NT2/D1 (cell line): ENCODE measurements at regions not wholly inside any gene's neighbourhood (a gene's known extent, or its start where the extent isn't known, plus 50 kb on each side); places are given as distances from the start of the nearest gene placed in this dataset.

Experiments
- DNase-seq: peaks from one replicate; pipeline ENCODE4 v3.0.0-alpha.2; 2011; ENCODE audit warnings: low read depth, low spot score
- H3K27me3 ChIP-seq: 2 replicates; pipeline ENCODE4 v1.6.0; 2011; ENCODE audit warnings: mild to moderate bottlenecking; ENCODE audit not compliant: insufficient read length, insufficient read depth
- H3K36me3 ChIP-seq: 2 replicates; pipeline ENCODE4 v1.6.1; 2011; ENCODE audit warnings: mild to moderate bottlenecking, low read length, mixed read lengths; ENCODE audit not compliant: insufficient read depth, insufficient read length
- H3K4me1 ChIP-seq: 2 replicates; pipeline ENCODE4 v1.5.1; 2011; ENCODE audit not compliant: insufficient read depth, insufficient read length
- H3K4me3 ChIP-seq: 2 replicates; pipeline ENCODE4 v1.5.1; 2011; ENCODE audit warnings: low read depth; ENCODE audit not compliant: insufficient read length
- H3K9ac ChIP-seq: 2 replicates; pipeline ENCODE4 v1.6.0; 2011; ENCODE audit warnings: low read depth; ENCODE audit not compliant: insufficient read length
- H3K9me3 ChIP-seq: 2 replicates; pipeline ENCODE4 v1.5.1; 2011; ENCODE audit warnings: mild to moderate bottlenecking, low read length; ENCODE audit not compliant: insufficient read depth
- SUZ12 ChIP-seq: IDR thresholded peaks from 2 replicates; pipeline ENCODE4 v1.6.1; 2011; ENCODE audit not compliant: insufficient read length, insufficient read depth; ENCODE audit errors: extremely low read depth
- YY1 ChIP-seq: IDR thresholded peaks from 2 replicates; pipeline ENCODE4 v1.6.1; 2011; ENCODE audit not compliant: insufficient read length, insufficient read depth
- ZNF274 ChIP-seq: IDR thresholded peaks from 2 replicates; pipeline ENCODE4 v1.6.1; 2011; ENCODE audit warnings: mild to moderate bottlenecking, low read depth, low read length

DNA sequence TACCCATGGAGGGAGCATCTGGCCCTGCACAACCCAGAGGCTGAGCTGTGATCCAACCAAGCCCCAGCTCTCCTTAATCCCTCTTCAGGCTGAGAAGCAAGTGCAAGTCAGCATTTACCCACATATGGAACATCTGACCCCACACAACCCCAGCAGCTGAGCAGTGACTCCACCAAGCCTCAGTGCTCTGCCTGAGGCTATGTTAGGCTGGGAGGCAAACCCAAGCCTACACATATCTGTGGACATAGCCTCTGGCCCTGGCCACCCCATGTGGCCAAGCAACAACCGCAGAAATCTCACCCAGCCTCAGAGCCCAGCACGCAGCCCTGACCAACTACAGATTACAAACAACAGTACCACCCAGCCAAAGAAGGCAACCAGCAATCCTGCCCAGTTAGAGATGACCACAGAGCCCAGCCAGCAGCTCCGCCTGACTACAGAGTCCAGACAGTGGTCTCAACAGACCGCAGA, 142.8 kb downstream of the NUAK1 start:
- H3K4me3 ChIP-seq = no peak overlapping the region
- H3K9me3 ChIP-seq = no peaks in the 10 kb centered on the region
- H3K9ac ChIP-seq = no peak overlapping the region
- no peaks in the 10 kb centered on the region for H3K27me3 ChIP-seq
- H3K4me1 ChIP-seq = no peaks in the 10 kb centered on the region
- no peak for DNase-seq
- no peak for TF ChIP-seq ZNF274
- H3K36me3 ChIP-seq = no peaks in the 10 kb centered on the region

DNA sequence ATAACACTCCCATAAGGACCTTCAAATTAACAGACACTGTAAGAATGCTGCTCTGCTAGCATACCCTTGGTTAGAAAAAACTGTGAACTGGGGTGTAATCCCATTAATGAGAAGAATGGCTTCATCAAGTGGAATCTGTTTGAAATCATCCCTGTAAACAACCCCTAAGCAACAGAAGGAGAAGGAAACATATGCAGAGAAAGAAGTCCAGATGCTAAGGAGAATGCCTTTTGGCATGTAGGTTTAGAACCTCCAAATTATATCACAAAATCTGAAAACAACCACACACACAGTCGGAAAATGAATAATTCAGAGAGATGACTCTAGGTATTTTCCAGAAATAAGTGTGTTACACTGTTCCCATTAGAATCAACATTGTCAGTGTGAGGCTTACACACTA, 140.2 kb downstream of the NUAK1 start:
- no peak for DNase-seq
- no peak overlapping the region for H3K4me3 ChIP-seq
- peaks cover 2% of the 10 kb centered on the region for H3K4me1 ChIP-seq
- no peak overlapping the region for H3K9ac ChIP-seq
- H3K9me3 ChIP-seq = 0 out of 2 replicates have a peak, but pooled peaks cover 3% of the 10 kb centered on the region
- no peaks in the 10 kb centered on the region for H3K27me3 ChIP-seq
- H3K36me3 ChIP-seq = no peaks in the 10 kb centered on the region
- TF ChIP-seq ZNF274 = no peak
- no peak for TF ChIP-seq YY1
- TF ChIP-seq SUZ12 = no peak

DNA sequence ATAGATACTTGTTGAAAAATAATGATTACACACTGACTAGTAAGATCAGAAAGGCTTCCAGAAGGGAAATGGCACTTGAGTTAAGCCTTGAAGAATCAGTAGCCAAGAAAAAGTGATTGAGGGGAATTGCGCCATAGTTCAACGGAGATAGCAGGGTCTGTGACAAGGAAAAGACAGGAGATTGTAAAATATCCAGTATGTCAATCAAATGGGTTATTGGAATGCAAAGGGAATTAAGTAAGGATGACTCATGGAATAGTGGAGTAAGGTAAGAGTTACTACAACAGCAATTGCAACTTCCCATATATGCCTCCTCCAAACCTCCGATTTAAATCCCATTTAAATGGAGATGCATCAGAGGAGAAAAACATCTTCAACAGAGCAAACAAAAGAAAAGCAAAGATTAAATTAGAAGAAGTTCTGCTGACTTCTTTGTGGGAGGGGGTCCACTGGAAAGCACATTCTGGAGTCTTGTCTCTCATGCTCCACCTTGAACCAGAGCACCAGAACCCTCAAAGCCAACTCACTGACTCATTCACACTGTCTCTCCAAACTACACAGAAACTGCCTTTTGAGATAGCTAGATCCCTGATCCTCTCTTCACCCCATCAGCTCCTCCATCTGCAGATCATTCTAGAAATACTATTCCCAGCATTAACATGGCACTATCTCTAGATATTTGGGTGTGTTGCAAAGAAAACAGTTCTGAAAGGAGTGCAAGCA, 138.2 kb downstream of the NUAK1 start:
- no peaks in the 10 kb centered on the region for H3K36me3 ChIP-seq
- no peaks in the 10 kb centered on the region for H3K27me3 ChIP-seq
- no peak overlapping the region for H3K9ac ChIP-seq
- H3K9me3 ChIP-seq = peaks cover 14% of the 10 kb centered on the region; the same call in 1 of the 2 replicates
- no peak for DNase-seq
- no peak overlapping the region for H3K4me3 ChIP-seq
- H3K4me1 ChIP-seq = peaks cover 2% of the 10 kb centered on the region
- TF ChIP-seq SUZ12 (no peak), ZNF274 (no peak), YY1 (no peak)

DNA sequence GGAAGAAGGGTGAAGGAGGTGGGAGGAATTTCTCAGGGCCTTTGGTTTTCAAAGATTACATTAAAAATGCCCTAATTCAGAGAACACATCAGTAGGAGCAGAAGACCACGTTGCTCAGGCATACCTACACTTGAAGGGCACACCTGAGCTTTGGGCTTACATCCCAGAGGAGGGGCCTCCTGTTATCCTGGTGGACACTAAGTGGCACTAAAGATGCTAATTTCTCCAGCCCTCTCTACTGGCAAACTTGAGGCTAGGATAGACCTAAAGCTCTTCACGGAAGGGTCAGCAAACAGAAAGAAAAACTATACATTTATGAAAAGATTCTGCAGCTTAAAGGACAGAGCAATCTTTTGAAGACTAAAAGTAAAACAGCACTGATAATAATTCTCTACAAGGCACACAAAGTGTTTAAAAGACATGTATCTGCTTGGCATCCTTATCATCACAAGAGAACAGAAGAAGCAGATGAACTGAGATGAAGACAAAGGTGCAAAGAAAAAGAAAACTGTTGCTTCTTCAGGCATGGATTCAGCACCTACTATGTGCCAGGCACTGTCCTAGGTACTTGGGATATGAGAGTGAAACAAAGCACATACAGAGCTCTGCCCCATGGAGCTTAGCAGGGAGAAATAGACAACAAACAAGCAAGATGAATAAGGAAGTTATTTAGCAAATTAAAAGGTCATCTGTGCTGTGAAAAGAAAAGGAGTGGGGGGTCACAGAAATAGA, 137.5 kb downstream of the NUAK1 start:
- no peak for TF ChIP-seq YY1
- TF ChIP-seq ZNF274 = no peak
- TF ChIP-seq SUZ12 = no peak
- no peak overlapping the region for H3K9ac ChIP-seq
- no peak overlapping the region for H3K4me3 ChIP-seq
- DNase-seq = no peak
- H3K36me3 ChIP-seq = no peaks in the 10 kb centered on the region
- H3K27me3 ChIP-seq = no peaks in the 10 kb centered on the region
- peaks cover 2% of the 10 kb centered on the region for H3K4me1 ChIP-seq
- H3K9me3 ChIP-seq = peaks cover 14% of the 10 kb centered on the region; the same call in 1 of the 2 replicates

DNA sequence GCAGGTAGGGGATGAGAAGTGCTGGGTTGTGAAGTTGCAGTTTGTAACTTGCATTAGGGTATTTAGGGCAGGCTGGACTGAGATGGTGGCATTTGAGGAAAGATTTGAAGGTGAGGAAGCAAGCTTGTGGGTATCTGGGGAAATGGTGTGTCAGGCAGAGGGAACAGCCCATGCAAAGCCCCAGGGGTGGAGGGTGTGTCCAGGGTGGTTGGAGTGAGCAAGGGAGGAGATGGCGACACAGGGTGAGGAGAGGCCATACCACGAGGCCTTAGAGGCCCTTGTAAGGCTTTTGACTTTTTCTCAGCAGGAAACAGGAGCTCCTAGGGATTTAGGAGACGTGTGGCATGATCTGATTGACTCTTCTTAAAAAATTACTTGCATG, 136.9 kb downstream of the NUAK1 start:
- no peak for DNase-seq
- no peak overlapping the region for H3K9ac ChIP-seq

DNA sequence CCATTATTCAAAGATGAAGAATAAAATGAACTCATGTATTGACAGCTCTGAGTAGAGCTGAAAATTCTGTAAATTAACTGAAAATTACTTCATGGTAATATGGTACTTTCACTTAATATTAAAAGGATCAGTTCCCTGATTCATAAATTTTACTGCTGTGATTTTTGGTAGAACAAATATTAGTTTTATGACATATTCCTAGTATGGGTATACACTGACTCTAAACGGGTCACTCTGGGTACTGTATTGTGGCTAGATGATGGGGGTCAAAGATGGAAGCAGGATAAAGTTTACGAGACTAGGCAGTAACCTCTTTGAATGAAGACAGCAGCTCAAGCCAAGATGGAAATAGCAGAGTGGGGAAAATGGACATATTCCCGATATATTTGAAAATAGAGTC, 135.5 kb downstream of the NUAK1 start:
- Histone ChIP-seq H3K9me3 (peaks cover 14% of the 10 kb centered on the region; the same call in 1 of the 2 replicates), H3K27me3 (no peaks in the 10 kb centered on the region), H3K4me3 (no peak overlapping the region), H3K36me3 (no peaks in the 10 kb centered on the region), H3K4me1 (peaks cover 2% of the 10 kb centered on the region), H3K9ac (no peak overlapping the region)
- DNase-seq = no peak
- no peak for TF ChIP-seq SUZ12
- TF ChIP-seq YY1 = no peak

More for the DNA sequence above, 136.9 kb downstream of the NUAK1 start:
- Histone ChIP-seq H3K4me1 (peaks cover 2% of the 10 kb centered on the region), H3K4me3 (no peak overlapping the region), H3K9me3 (peaks cover 14% of the 10 kb centered on the region; the same call in 1 of the 2 replicates), H3K36me3 (no peaks in the 10 kb centered on the region), H3K27me3 (no peaks in the 10 kb centered on the region)
- TF ChIP-seq ZNF274 = no peak
- TF ChIP-seq YY1 = no peak
- no peak for TF ChIP-seq SUZ12

DNA sequence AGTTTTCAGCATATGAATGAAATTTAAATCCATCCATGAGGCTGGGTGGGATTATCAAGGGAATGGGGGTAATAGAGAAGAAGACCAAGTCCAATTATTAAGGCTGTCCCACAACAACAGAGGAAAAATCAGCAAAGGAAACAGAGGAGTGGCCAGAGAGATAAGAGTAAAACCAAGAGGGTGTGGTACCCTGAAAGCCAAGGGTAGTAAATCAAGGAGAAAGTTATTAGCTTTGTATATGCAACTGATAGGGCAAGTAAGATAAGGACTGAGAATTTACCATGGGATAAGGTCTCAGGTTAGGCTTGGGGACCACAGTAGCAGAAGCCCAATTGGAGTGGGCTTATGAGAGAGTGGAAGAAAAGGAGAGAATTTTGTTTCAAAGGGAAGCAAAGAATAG, 134.5 kb downstream of the NUAK1 start:
- TF ChIP-seq ZNF274 (no peak), YY1 (no peak), SUZ12 (no peak)
- no peaks in the 10 kb centered on the region for H3K27me3 ChIP-seq
- no peak overlapping the region for H3K9ac ChIP-seq
- no peak overlapping the region for H3K4me3 ChIP-seq
- H3K9me3 ChIP-seq = peaks cover 14% of the 10 kb centered on the region; the same call in 1 of the 2 replicates
- no peaks in the 10 kb centered on the region for H3K36me3 ChIP-seq
- no peak for DNase-seq
- peaks cover 2% of the 10 kb centered on the region for H3K4me1 ChIP-seq
